GM23338 (cell line): ENCODE measurements at regions not wholly inside any gene's neighbourhood (a gene's known extent, or its start where the extent isn't known, plus 50 kb on each side); places are given as distances from the start of the nearest gene placed in this dataset.
A peak's percentile ranks its signal among the peaks of the same experiment; 100 is the strongest.

Experiments used
- ATAC-seq: fragments of 200-7000 bp; cut with Tn5 transposase; 3 replicates; pipeline ENCODE4 v1.9.1; 2020
- DNase-seq: peaks from one replicate; pipeline ENCODE4 v3.0.0-alpha.2; 2015; ENCODE audit warnings: low spot score
- H2AFZ ChIP-seq: fragments of 200-600 bp; sonication (generic); 2 replicates; pipeline ENCODE4 v1.8.0; 2016; ENCODE audit warnings: antibody characterized with exemption, mild to moderate bottlenecking, moderate library complexity
- H3F3A ChIP-seq: fragments of 200-600 bp; sonication (generic); replicated peaks from 2 replicates; pipeline ENCODE4 v1.8.0; 2017; ENCODE audit warnings: antibody characterized with exemption, mixed run types, low read depth
- H3K27ac ChIP-seq: fragments of 200-600 bp; sonication (generic); 2 replicates; pipeline ENCODE4 v1.6.1; 2016; ENCODE audit warnings: low read depth
- H3K27me3 ChIP-seq: fragments of 200-600 bp; sonication (generic); 2 replicates; pipeline ENCODE4 v1.8.0; 2016; ENCODE audit warnings: mild to moderate bottlenecking, mixed run types, moderate library complexity; ENCODE audit not compliant: insufficient read depth
- H3K36me3 ChIP-seq: fragments of 200-600 bp; sonication (generic); 2 replicates; pipeline ENCODE4 v1.8.0; 2016; ENCODE audit warnings: mild to moderate bottlenecking; ENCODE audit not compliant: insufficient read depth
- H3K4me1 ChIP-seq: fragments of 200-600 bp; sonication (generic); 2 replicates; pipeline ENCODE4 v1.8.0; 2016; ENCODE audit warnings: mild to moderate bottlenecking, moderate library complexity; ENCODE audit not compliant: insufficient read depth
- H3K4me2 ChIP-seq: fragments of 200-600 bp; sonication (generic); 2 replicates; pipeline ENCODE4 v1.7.1; 2017; ENCODE audit warnings: mixed run types
- H3K4me3 ChIP-seq: fragments of 200-600 bp; sonication (generic); 2 replicates; pipeline ENCODE4 v1.6.1; 2016; ENCODE audit warnings: mixed run types
- H3K79me2 ChIP-seq: fragments of 200-600 bp; sonication (generic); replicated peaks from 2 replicates; pipeline ENCODE4 v1.8.0; 2017; ENCODE audit warnings: mild to moderate bottlenecking; ENCODE audit not compliant: insufficient read depth
- H3K9me2 ChIP-seq: fragments of 200-600 bp; sonication (generic); 2 replicates; pipeline ENCODE4 v1.8.0; 2017; ENCODE audit not compliant: insufficient read depth
- H4K20me1 ChIP-seq: fragments of 200-600 bp; sonication (generic); replicated peaks from 2 replicates; pipeline ENCODE4 v1.8.0; 2017; ENCODE audit warnings: mild to moderate bottlenecking; ENCODE audit not compliant: insufficient read depth
- H3K27ac Mint-ChIP-seq: 2 replicates; pipeline ENCODE4 v1.8.0; 2020; ENCODE audit warnings: inconsistent platforms, mild to moderate bottlenecking, moderate library complexity, mixed read lengths
- H3K27me3 Mint-ChIP-seq: 3 replicates; pipeline ENCODE4 v1.8.0; 2022; ENCODE audit warnings: low read depth, mild to moderate bottlenecking, moderate library complexity, mixed read lengths, inconsistent platforms; ENCODE audit not compliant: insufficient read depth, poor library complexity
- H3K36me3 Mint-ChIP-seq: 3 replicates; pipeline ENCODE4 v1.8.0; 2021; ENCODE audit warnings: low read depth, mild to moderate bottlenecking, inconsistent platforms, moderate library complexity, mixed read lengths
- H3K4me1 Mint-ChIP-seq: 3 replicates; pipeline ENCODE4 v1.8.0; 2020; ENCODE audit warnings: mild to moderate bottlenecking, inconsistent platforms, mixed read lengths
- H3K4me3 Mint-ChIP-seq: 3 replicates; pipeline ENCODE4 v1.8.0; 2021; ENCODE audit warnings: moderate library complexity, mild to moderate bottlenecking, inconsistent platforms, mixed read lengths
- H3K9me3 Mint-ChIP-seq: 3 replicates; pipeline ENCODE4 v1.8.0; 2020; ENCODE audit warnings: moderate library complexity, mild to moderate bottlenecking, inconsistent platforms, mixed read lengths
- CREB1 ChIP-seq: fragments of 250-450 bp; sonication (Bioruptor Pico); IDR thresholded peaks from 2 replicates; pipeline ENCODE4 v1.5.0; 2020; ENCODE audit warnings: low read depth, mild to moderate bottlenecking, moderate library complexity
- EZH2phosphoT487 ChIP-seq: fragments of 200-600 bp; sonication (generic); IDR thresholded peaks from one replicate; pipeline ENCODE4 v1.8.1; 2018; ENCODE audit warnings: antibody characterized with exemption; ENCODE audit not compliant: unreplicated experiment
- JUNB ChIP-seq: IDR thresholded peaks from one replicate; pipeline ENCODE4 v1.6.1; 2016; ENCODE audit warnings: antibody characterized with exemption; ENCODE audit not compliant: unreplicated experiment
- POLR2AphosphoS5 ChIP-seq: IDR thresholded peaks from 2 replicates; pipeline ENCODE4 v1.6.1; 2016; ENCODE audit warnings: antibody characterized with exemption, low read depth
- REST ChIP-seq: IDR thresholded peaks from one replicate; pipeline ENCODE4 v1.6.1; 2018; ENCODE audit warnings: antibody characterized with exemption; ENCODE audit not compliant: unreplicated experiment
- ZNF114 ChIP-seq: fragments of 250-450 bp; sonication (Bioruptor Pico); IDR thresholded peaks from 2 replicates; pipeline ENCODE4 v1.5.0; 2020; ENCODE audit warnings: mild to moderate bottlenecking, moderate library complexity
- ZNF331 ChIP-seq: fragments of 250-450 bp; sonication (Bioruptor Pico); IDR thresholded peaks from 2 replicates; pipeline ENCODE4 v1.5.0; 2020; ENCODE audit warnings: low read depth, mild to moderate bottlenecking, moderate library complexity
- TF ChIP-seq, protein P1 (sequence below): fragments of 250-450 bp; sonication (Bioruptor Pico); IDR thresholded peaks from 2 replicates; pipeline ENCODE4 v1.5.0; 2020; ENCODE audit warnings: mild to moderate bottlenecking, moderate library complexity
- TF ChIP-seq, protein P2 (sequence below), 2 experiments: fragments of 200-600 bp in 1 of 2; sonication (generic) in 1 of 2; conservative IDR thresholded peaks; 2 replicates each; pipeline versions ENCODE4 v1.5.1 to v1.6.1; 2016 to 2017; ENCODE audit warnings: antibody characterized with exemption in 2 of 2, low read depth in 2 of 2, mild to moderate bottlenecking in 2 of 2, moderate library complexity in 1 of 2

DNA sequence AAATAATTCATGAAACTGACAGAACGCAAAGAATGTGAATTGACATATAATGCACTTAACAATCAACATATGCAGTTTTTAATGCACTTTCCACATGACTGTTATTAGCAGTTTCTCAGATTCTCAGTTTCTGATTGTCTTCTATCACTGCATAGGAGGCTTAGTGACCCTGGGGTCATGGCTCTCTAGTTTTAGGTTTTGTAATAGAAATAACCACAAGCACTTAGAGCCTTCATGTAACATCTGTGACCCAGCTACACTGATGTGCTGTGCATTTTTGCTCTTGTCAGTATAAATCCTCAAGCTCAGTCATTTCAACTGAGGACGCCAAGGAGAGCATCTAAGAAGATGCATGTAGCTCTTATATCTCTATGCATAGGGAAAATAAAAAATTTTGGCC lies 163.1 kb upstream of the IZUMO3 start (continued):
- TF ChIP-seq REST (no peak), ZNF331 (CRISPR knock-in tag) (no peak), ZNF114 (no peak), CREB1 (CRISPR knock-in tag) (no peak)
- TF ChIP-seq, protein P1, sequence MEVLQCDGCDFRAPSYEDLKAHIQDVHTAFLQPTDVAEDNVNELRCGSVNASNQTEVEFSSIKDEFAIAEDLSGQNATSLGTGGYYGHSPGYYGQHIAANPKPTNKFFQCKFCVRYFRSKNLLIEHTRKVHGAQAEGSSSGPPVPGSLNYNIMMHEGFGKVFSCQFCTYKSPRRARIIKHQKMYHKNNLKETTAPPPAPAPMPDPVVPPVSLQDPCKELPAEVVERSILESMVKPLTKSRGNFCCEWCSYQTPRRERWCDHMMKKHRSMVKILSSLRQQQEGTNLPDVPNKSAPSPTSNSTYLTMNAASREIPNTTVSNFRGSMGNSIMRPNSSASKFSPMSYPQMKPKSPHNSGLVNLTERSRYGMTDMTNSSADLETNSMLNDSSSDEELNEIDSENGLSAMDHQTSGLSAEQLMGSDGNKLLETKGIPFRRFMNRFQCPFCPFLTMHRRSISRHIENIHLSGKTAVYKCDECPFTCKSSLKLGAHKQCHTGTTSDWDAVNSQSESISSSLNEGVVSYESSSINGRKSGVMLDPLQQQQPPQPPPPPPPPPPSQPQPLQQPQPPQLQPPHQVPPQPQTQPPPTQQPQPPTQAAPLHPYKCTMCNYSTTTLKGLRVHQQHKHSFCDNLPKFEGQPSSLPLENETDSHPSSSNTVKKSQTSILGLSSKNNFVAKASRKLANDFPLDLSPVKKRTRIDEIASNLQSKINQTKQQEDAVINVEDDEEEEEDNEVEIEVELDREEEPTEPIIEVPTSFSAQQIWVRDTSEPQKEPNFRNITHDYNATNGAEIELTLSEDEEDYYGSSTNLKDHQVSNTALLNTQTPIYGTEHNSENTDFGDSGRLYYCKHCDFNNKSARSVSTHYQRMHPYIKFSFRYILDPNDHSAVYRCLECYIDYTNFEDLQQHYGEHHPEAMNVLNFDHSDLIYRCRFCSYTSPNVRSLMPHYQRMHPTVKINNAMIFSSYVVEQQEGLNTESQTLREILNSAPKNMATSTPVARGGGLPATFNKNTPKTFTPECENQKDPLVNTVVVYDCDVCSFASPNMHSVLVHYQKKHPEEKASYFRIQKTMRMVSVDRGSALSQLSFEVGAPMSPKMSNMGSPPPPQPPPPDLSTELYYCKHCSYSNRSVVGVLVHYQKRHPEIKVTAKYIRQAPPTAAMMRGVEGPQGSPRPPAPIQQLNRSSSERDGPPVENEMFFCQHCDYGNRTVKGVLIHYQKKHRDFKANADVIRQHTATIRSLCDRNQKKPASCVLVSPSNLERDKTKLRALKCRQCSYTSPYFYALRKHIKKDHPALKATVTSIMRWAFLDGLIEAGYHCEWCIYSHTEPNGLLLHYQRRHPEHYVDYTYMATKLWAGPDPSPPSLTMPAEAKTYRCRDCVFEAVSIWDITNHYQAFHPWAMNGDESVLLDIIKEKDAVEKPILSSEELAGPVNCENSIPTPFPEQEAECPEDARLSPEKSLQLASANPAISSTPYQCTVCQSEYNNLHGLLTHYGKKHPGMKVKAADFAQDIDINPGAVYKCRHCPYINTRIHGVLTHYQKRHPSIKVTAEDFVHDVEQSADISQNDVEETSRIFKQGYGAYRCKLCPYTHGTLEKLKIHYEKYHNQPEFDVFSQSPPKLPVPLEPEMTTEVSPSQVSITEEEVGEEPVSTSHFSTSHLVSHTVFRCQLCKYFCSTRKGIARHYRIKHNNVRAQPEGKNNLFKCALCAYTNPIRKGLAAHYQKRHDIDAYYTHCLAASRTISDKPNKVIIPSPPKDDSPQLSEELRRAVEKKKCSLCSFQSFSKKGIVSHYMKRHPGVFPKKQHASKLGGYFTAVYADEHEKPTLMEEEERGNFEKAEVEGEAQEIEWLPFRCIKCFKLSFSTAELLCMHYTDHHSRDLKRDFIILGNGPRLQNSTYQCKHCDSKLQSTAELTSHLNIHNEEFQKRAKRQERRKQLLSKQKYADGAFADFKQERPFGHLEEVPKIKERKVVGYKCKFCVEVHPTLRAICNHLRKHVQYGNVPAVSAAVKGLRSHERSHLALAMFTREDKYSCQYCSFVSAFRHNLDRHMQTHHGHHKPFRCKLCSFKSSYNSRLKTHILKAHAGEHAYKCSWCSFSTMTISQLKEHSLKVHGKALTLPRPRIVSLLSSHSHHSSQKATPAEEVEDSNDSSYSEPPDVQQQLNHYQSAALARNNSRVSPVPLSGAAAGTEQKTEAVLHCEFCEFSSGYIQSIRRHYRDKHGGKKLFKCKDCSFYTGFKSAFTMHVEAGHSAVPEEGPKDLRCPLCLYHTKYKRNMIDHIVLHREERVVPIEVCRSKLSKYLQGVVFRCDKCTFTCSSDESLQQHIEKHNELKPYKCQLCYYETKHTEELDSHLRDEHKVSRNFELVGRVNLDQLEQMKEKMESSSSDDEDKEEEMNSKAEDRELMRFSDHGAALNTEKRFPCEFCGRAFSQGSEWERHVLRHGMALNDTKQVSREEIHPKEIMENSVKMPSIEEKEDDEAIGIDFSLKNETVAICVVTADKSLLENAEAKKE (CRISPR knock-in tag), result no peak

DNA sequence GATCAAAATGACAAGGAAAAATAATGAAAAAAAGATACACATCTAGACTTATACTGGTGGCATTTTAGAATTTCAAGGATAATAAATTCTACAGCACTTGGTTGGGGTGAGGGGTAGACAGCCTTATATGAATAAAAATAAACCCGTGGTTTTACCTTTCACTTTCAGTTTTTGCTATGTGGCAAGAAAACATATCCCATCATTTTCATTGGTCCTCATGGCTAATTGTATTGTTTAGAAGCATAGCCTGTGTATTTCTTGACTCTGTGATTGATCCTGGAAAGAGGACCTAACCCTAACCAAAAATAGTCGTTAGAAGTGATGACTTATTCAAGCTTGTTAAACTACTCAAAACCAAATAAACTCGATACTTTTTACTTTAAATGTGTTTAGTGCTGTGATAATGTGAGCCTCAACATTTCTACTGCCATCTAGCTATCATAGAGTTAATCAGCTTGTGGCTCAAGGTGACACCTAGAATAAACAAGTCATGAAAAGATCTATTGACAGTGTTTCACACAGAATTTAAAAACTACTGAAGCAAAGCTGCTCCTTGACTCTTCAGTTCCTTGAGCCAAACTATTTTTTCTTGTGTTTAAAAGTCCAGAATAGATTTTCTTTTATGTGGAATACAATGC lies 153.3 kb upstream of the IZUMO3 start:
- DNase-seq (peak; percentile 8), ATAC-seq (no peak)
- Histone ChIP-seq H4K20me1 (no peaks in the 10 kb centered on the region), H3K9me2 (no peaks in the 10 kb centered on the region), H3F3A (no peaks in the 10 kb centered on the region), H2AFZ (no peak overlapping the region), H3K79me2 (no peaks in the 10 kb centered on the region), H3K4me2 (no peak overlapping the region), H3K4me3 (no peak overlapping the region), H3K27me3 (no peaks in the 10 kb centered on the region), H3K27ac (no peak overlapping the region), H3K4me1 (no peaks in the 10 kb centered on the region), H3K36me3 (no peaks in the 10 kb centered on the region)
- H3K9me3 Mint-ChIP-seq, result no peaks in the 10 kb centered on the region; the same call in 2 of the 3 replicates
- H3K27me3 Mint-ChIP-seq, result no peaks in the 10 kb centered on the region
- no peaks in the 10 kb centered on the region for H3K4me1 Mint-ChIP-seq
- no peak overlapping the region for H3K27ac Mint-ChIP-seq
- H3K36me3 Mint-ChIP-seq, result no peaks in the 10 kb centered on the region
- TF ChIP-seq POLR2AphosphoS5 (no peak), EZH2phosphoT487 (no peak), JUNB (no peak), CREB1 (CRISPR knock-in tag) (no peak)
- TF ChIP-seq, protein P2, sequence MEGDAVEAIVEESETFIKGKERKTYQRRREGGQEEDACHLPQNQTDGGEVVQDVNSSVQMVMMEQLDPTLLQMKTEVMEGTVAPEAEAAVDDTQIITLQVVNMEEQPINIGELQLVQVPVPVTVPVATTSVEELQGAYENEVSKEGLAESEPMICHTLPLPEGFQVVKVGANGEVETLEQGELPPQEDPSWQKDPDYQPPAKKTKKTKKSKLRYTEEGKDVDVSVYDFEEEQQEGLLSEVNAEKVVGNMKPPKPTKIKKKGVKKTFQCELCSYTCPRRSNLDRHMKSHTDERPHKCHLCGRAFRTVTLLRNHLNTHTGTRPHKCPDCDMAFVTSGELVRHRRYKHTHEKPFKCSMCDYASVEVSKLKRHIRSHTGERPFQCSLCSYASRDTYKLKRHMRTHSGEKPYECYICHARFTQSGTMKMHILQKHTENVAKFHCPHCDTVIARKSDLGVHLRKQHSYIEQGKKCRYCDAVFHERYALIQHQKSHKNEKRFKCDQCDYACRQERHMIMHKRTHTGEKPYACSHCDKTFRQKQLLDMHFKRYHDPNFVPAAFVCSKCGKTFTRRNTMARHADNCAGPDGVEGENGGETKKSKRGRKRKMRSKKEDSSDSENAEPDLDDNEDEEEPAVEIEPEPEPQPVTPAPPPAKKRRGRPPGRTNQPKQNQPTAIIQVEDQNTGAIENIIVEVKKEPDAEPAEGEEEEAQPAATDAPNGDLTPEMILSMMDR (conservative IDR thresholded peaks at IDR 0.05; ENCODE audit: low read depth in 2 of 2), result peak; percentile 13 to 45; a peak in 2 of 4 replicates
- H3K4me3 Mint-ChIP-seq, result no peak overlapping the region
